ENCODE measurements at regions not wholly inside any gene's neighbourhood (a gene's known extent, or its start where the extent isn't known, plus 50 kb on each side); places are given as distances from the start of the nearest gene placed in this dataset.

- CTCF ChIA-PET: interaction anchor here (0.6 to 1.6 kb wide), 3 partner anchors 11 to 446 kb away, joined by 3 to 5 read pairs (median 4); no protein-coding TSS in a partner anchor
- H3K4me1 ChIP-seq (ENCODE audit: insufficient read depth, low read length, poor library complexity, severe bottlenecking): peaks cover 76% of the 10 kb centered on the region
- peak overlapping the region; percentile 91 for H3K27ac ChIP-seq (ENCODE audit: low read depth, low read length, poor library complexity, severe bottlenecking)
- POLR2A ChIA-PET (ENCODE audit: low non-redundant PET): no interaction called here
- TF ChIP-seq EZH2 (IDR thresholded peaks at IDR 0.05; ENCODE audit: borderline replicate concordance, low read depth, low read length, poor library complexity, severe bottlenecking) (no peak), CTCF (conservative IDR thresholded peaks at IDR 0.05; ENCODE audit: low read depth, low read length) (peak; percentile 95)
- BruUV-seq (replicated peaks): no TSS peak
- no peak overlapping the region for H3K4me3 ChIP-seq (ENCODE audit: low read depth, low read length, poor library complexity, severe bottlenecking)
- H3K27me3 ChIP-seq (replicated peaks; ENCODE audit: insufficient read depth, low read depth, low read length, poor library complexity): no peaks in the 10 kb centered on the region
- peak; percentile 89 for DNase-seq (ENCODE audit: low spot score)
- intact Hi-C loops (cut with micrococcal nuclease; ENCODE audit: unreplicated experiment): loop anchor here (2.0 to 5.0 kb wide), 2 partner anchors 316 to 447 kb away; no protein-coding TSS in a partner anchor
- peaks cover 2% of the 10 kb centered on the region for H3K9me3 ChIP-seq (ENCODE audit: low read depth, low read length, poor library complexity, severe bottlenecking)
- no peaks in the 10 kb centered on the region for H3K36me3 ChIP-seq (ENCODE audit: insufficient read depth, low read length, poor library complexity, severe bottlenecking)
These were observed 99.4 kb downstream of the C5orf15 start for GRCh38 chr5:133868946-133869518.

- intact Hi-C loops (cut with micrococcal nuclease; ENCODE audit: unreplicated experiment): loop anchor here (2.0 to 5.0 kb wide), 2 partner anchors 315 to 446 kb away; no protein-coding TSS in a partner anchor
- no peaks in the 10 kb centered on the region for H3K9me3 ChIP-seq (ENCODE audit: low read depth, low read length, poor library complexity, severe bottlenecking)
- no peak overlapping the region for H3K4me3 ChIP-seq (ENCODE audit: low read depth, low read length, poor library complexity, severe bottlenecking)
- H3K4me1 ChIP-seq (ENCODE audit: insufficient read depth, low read length, poor library complexity, severe bottlenecking): peaks cover 74% of the 10 kb centered on the region
- CTCF ChIA-PET: no interaction called here
- H3K36me3 ChIP-seq (ENCODE audit: insufficient read depth, low read length, poor library complexity, severe bottlenecking): no peaks in the 10 kb centered on the region
- no peak for DNase-seq (ENCODE audit: low spot score)
- peak overlapping the region; percentile 53 for H3K27ac ChIP-seq (ENCODE audit: low read depth, low read length, poor library complexity, severe bottlenecking)
- TF ChIP-seq EZH2 (IDR thresholded peaks at IDR 0.05; ENCODE audit: borderline replicate concordance, low read depth, low read length, poor library complexity, severe bottlenecking) (no peak), CTCF (conservative IDR thresholded peaks at IDR 0.05; ENCODE audit: low read depth, low read length) (no peak)
- no peaks in the 10 kb centered on the region for H3K27me3 ChIP-seq (replicated peaks; ENCODE audit: insufficient read depth, low read depth, low read length, poor library complexity)
- no TSS peak for BruUV-seq (replicated peaks)
- POLR2A ChIA-PET (ENCODE audit: low non-redundant PET): interaction anchor here (0.6 kb wide), 1 partner anchor 139 kb away, joined by 10 read pairs; no protein-coding TSS in a partner anchor
These were observed 100.4 kb downstream of the C5orf15 start for GRCh38 chr5:133867851-133868545.

- no peak for TF ChIP-seq CTCF (conservative IDR thresholded peaks at IDR 0.05; ENCODE audit: low read depth, low read length)
- no peak for TF ChIP-seq EZH2 (IDR thresholded peaks at IDR 0.05; ENCODE audit: borderline replicate concordance, low read depth, low read length, poor library complexity, severe bottlenecking)
- H3K27me3 ChIP-seq (replicated peaks; ENCODE audit: insufficient read depth, low read depth, low read length, poor library complexity): no peaks in the 10 kb centered on the region
- H3K9me3 ChIP-seq (ENCODE audit: low read depth, low read length, poor library complexity, severe bottlenecking): no peaks in the 10 kb centered on the region
- ChIA-PET POLR2A (ENCODE audit: low non-redundant PET) (interaction anchor here (0.6 kb wide), 1 partner anchor 140 kb away, joined by 10 read pairs; no protein-coding TSS in a partner anchor), CTCF (no interaction called here)
- no peaks in the 10 kb centered on the region for H3K36me3 ChIP-seq (ENCODE audit: insufficient read depth, low read length, poor library complexity, severe bottlenecking)
- DNase-seq (ENCODE audit: low spot score): no peak
- H3K4me3 ChIP-seq (ENCODE audit: low read depth, low read length, poor library complexity, severe bottlenecking): no peak overlapping the region
- peaks cover 67% of the 10 kb centered on the region for H3K4me1 ChIP-seq (ENCODE audit: insufficient read depth, low read length, poor library complexity, severe bottlenecking)
- BruUV-seq (replicated peaks): no TSS peak
- intact Hi-C loops (cut with micrococcal nuclease; ENCODE audit: unreplicated experiment): loop anchor here (5.0 kb wide), 1 partner anchor 445 kb away; no protein-coding TSS in a partner anchor
- peak overlapping the region; percentile 53 for H3K27ac ChIP-seq (ENCODE audit: low read depth, low read length, poor library complexity, severe bottlenecking)
These were observed 101.1 kb downstream of the C5orf15 start for GRCh38 chr5:133867341-133867740.
